NCI-H1417 (cell line): ENCODE measurements at regions not wholly inside any gene's neighbourhood (a gene's known extent, or its start where the extent isn't known, plus 50 kb on each side); places are given as distances from the start of the nearest gene placed in this dataset.
A peak's percentile ranks its signal among the peaks of the same experiment; 100 is the strongest.
"Not testable (repeated sequence)": the region's sequence is repeated elsewhere in the genome, so short reads cannot be mapped to it uniquely, and the experiment has no call there.

Source experiments
- DNase-seq, 3 experiments: peaks; one replicate each; lab custom pipeline; 2025; lab: John Stamatoyannopoulos, UW

GRCh38 chr9:87041553-87042235, 94.4 kb upstream of the GAS1 start:
- peak in 2 of 3 experiments; percentile 48 to 64 for DNase-seq

GRCh38 chr9:87049929-87050608, 102.8 kb upstream of the GAS1 start:
- not testable (repeated sequence) for DNase-seq

GRCh38 chr9:87054999-87055686, 107.8 kb upstream of the GAS1 start:
- DNase-seq, result no peak

GRCh38 chr9:87059772-87060171, 112.5 kb upstream of the GAS1 start:
- DNase-seq, result no peak

- DNase-seq, result no peak
Measured at GRCh38 chr9:87062746-87063145, 115.4 kb upstream of the GAS1 start.

- no peak for DNase-seq
Measured at GRCh38 chr9:87063246-87063645, 115.9 kb upstream of the GAS1 start.

GRCh38 chr9:87063871-87064270, 116.6 kb upstream of the GAS1 start:
- no peak for DNase-seq

- no peak for DNase-seq
Measured at GRCh38 chr9:87064311-87064710, 117.0 kb upstream of the GAS1 start.

GRCh38 chr9:87065981-87066380, 118.7 kb upstream of the GAS1 start:
- DNase-seq, result no peak

- no peak for DNase-seq
Measured at GRCh38 chr9:87067426-87067825, 120.1 kb upstream of the GAS1 start.

GRCh38 chr9:87068177-87068840, 121.0 kb upstream of the GAS1 start:
- DNase-seq, result no peak

GRCh38 chr9:87069690-87070089, 122.4 kb upstream of the GAS1 start:
- no peak for DNase-seq

- no peak for DNase-seq
Measured at GRCh38 chr9:87070336-87070735, 123.0 kb upstream of the GAS1 start.

GRCh38 chr9:87071473-87071872, 124.2 kb upstream of the GAS1 start:
- DNase-seq, result no peak

- DNase-seq, result no peak
Measured at GRCh38 chr9:87073692-87074091, 126.4 kb upstream of the GAS1 start.

- DNase-seq, result no peak
Measured at GRCh38 chr9:87075537-87075936, 128.2 kb upstream of the GAS1 start.

GRCh38 chr9:87076825-87077224, 129.5 kb upstream of the GAS1 start:
- DNase-seq, result no peak

- no peak for DNase-seq
Measured at GRCh38 chr9:87077986-87078385, 130.7 kb upstream of the GAS1 start.

GRCh38 chr9:87080512-87081264, 133.4 kb upstream of the GAS1 start:
- peak in 1 of 3 experiments; percentile 13 for DNase-seq

- DNase-seq, result no peak
Measured at GRCh38 chr9:87081503-87081902, 134.2 kb upstream of the GAS1 start.

GRCh38 chr9:87083986-87084385, 136.7 kb upstream of the GAS1 start:
- DNase-seq, result no peak

- DNase-seq, result no peak
Measured at GRCh38 chr9:87084407-87084806, 137.1 kb upstream of the GAS1 start.
